Hematopoietic multipotent progenitor cell treated with erythropoietin and hydrocortisone succinate and interleukin-3 and kit ligand, for 4 days (in vitro differentiated cells): ENCODE measurements at regions not wholly inside any gene's neighbourhood (a gene's known extent, or its start where the extent isn't known, plus 50 kb on each side); places are given as distances from the start of the nearest gene placed in this dataset.
"Not testable (repeated sequence)": the region's sequence is repeated elsewhere in the genome, so short reads cannot be mapped to it uniquely, and the experiment has no call there.

Experiments
- DNase-seq: peaks from one replicate; pipeline ENCODE4 v3.0.0-alpha.2; 2015

GRCh38 chr11:98621767-98622166 is 399.0 kb upstream of the CNTN5 start:
- DNase-seq: no peak

- DNase-seq: no peak
These were observed 395.2 kb upstream of the CNTN5 start for GRCh38 chr11:98625526-98625925.

GRCh38 chr11:98630736-98631135 is 390.0 kb upstream of the CNTN5 start:
- no peak for DNase-seq

GRCh38 chr11:98657711-98658110 is 363.0 kb upstream of the CNTN5 start:
- no peak for DNase-seq

GRCh38 chr11:98659431-98659830 is 361.3 kb upstream of the CNTN5 start:
- DNase-seq: no peak

GRCh38 chr11:98674390-98674789 is 346.4 kb upstream of the CNTN5 start:
- DNase-seq: no peak

- DNase-seq: no peak
These were observed 341.1 kb upstream of the CNTN5 start for GRCh38 chr11:98679673-98680072.

- peak; percentile 5 for DNase-seq
These were observed 319.2 kb upstream of the CNTN5 start for GRCh38 chr11:98701541-98701940.

- DNase-seq: no peak
These were observed 316.8 kb upstream of the CNTN5 start for GRCh38 chr11:98703779-98704556.

GRCh38 chr11:98710026-98710425 is 310.7 kb upstream of the CNTN5 start:
- DNase-seq: no peak

GRCh38 chr11:98710986-98711385 is 309.8 kb upstream of the CNTN5 start:
- DNase-seq: no peak

- DNase-seq: no peak
These were observed 299.8 kb upstream of the CNTN5 start for GRCh38 chr11:98720951-98721350.

GRCh38 chr11:98725471-98725870 is 295.3 kb upstream of the CNTN5 start:
- no peak for DNase-seq

GRCh38 chr11:98728421-98728820 is 292.3 kb upstream of the CNTN5 start:
- no peak for DNase-seq

- DNase-seq: no peak
These were observed 291.6 kb upstream of the CNTN5 start for GRCh38 chr11:98729118-98729517.

- DNase-seq: no peak
These were observed 287.8 kb upstream of the CNTN5 start for GRCh38 chr11:98732947-98733346.

- not testable (repeated sequence) for DNase-seq
These were observed 287.4 kb upstream of the CNTN5 start for GRCh38 chr11:98733378-98733777.

- DNase-seq: no peak
These were observed 286.1 kb upstream of the CNTN5 start for GRCh38 chr11:98734686-98735085.

GRCh38 chr11:98736833-98737232 is 283.9 kb upstream of the CNTN5 start:
- no peak for DNase-seq

- no peak for DNase-seq
These were observed 280.4 kb upstream of the CNTN5 start for GRCh38 chr11:98740321-98740720.

GRCh38 chr11:98763446-98763845 is 257.3 kb upstream of the CNTN5 start:
- not testable (repeated sequence) for DNase-seq

- DNase-seq: no peak
These were observed 253.8 kb upstream of the CNTN5 start for GRCh38 chr11:98766903-98767302.

- DNase-seq: not testable (repeated sequence)
These were observed 250.7 kb upstream of the CNTN5 start for GRCh38 chr11:98770046-98770445.

GRCh38 chr11:98771791-98772190 is 249.0 kb upstream of the CNTN5 start:
- no peak for DNase-seq

GRCh38 chr11:98772893-98773292 is 247.9 kb upstream of the CNTN5 start:
- no peak for DNase-seq
